ENCODE measurements at regions not wholly inside any gene's neighbourhood (a gene's known extent, or its start where the extent isn't known, plus 50 kb on each side); places are given as distances from the start of the nearest gene placed in this dataset.

GRCh38 chr6:168385858-168386735 lies 54.9 kb upstream of the SMOC2 start:
- TF ChIP-seq CTCF (IDR thresholded peaks at IDR 0.05) (no peak), POLR2AphosphoS5 (IDR thresholded peaks at IDR 0.05) (no peak), POLR2A (IDR thresholded peaks at IDR 0.05) (no peak)
